RWPE2 (cell line): ENCODE measurements at regions not wholly inside any gene's neighbourhood (a gene's known extent, or its start where the extent isn't known, plus 50 kb on each side); places are given as distances from the start of the nearest gene placed in this dataset.
A peak's percentile ranks its signal among the peaks of the same experiment; 100 is the strongest.

ENCODE experiments used
- ATAC-seq: fragments of 200-7000 bp; cut with Tn5 transposase; 3 replicates; pipeline ENCODE4 v1.9.1; 2021; ENCODE audit warnings: low read depth
- DNase-seq: peaks from one replicate; pipeline ENCODE4 v3.0.0-alpha.2; 2020; ENCODE audit warnings: low spot score
- H3K27ac ChIP-seq: fragments of 450-650 bp; 2 replicates; pipeline ENCODE4 v1.5.1; 2017; ENCODE audit warnings: mild to moderate bottlenecking; ENCODE audit not compliant: poor library complexity, severe bottlenecking
- H3K27me3 ChIP-seq: fragments of 250-450 bp; sonication (Bioruptor Pico); 2 replicates; pipeline ENCODE4 v1.5.1; 2021; ENCODE audit warnings: mild to moderate bottlenecking, moderate library complexity; ENCODE audit not compliant: insufficient read depth, poor library complexity, severe bottlenecking
- H3K36me3 ChIP-seq: fragments of 250-450 bp; sonication (Bioruptor Pico); 2 replicates; pipeline ENCODE4 v1.5.1; 2020; ENCODE audit warnings: low read depth, mild to moderate bottlenecking, moderate library complexity
- H3K4me1 ChIP-seq: fragments of 250-450 bp; sonication (Bioruptor Pico); 2 replicates; pipeline ENCODE4 v1.5.1; 2021; ENCODE audit warnings: mild to moderate bottlenecking, moderate library complexity; ENCODE audit not compliant: insufficient read depth, poor library complexity, severe bottlenecking
- H3K4me3 ChIP-seq: fragments of 250-450 bp; sonication (Bioruptor Pico); 2 replicates; pipeline ENCODE4 v1.5.1; 2021; ENCODE audit warnings: mild to moderate bottlenecking, moderate library complexity; ENCODE audit not compliant: severe bottlenecking
- H3K9me3 ChIP-seq: fragments of 250-450 bp; sonication (Bioruptor Pico); 2 replicates; pipeline ENCODE4 v1.5.1; 2021; ENCODE audit warnings: mild to moderate bottlenecking, moderate library complexity; ENCODE audit not compliant: severe bottlenecking
- TF ChIP-seq, protein P1 (sequence below): fragments of 450-650 bp; IDR thresholded peaks from one replicate; pipeline ENCODE4 v1.5.1; 2017; ENCODE audit warnings: mild to moderate bottlenecking, moderate library complexity; ENCODE audit not compliant: poor library complexity, severe bottlenecking

DNA sequence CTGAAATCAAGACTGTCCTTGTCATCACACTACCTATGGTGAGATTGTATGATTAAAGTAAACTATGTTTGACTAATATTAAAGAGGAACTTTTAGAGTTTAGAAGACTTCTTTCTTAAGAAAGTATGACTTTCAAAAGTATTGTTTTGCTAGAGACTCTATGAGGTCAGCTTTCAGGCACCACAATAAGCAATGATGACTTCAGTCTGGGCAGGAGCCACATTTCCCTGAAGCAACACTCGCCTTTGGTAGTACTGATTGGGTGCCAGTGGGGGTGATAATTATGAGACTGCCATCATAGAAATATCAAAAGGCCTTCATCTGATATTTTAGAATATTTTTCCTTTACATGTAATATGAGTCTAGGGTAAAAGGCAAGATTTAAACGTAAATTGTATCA is 212.6 kb downstream of the DTHD1 start:
- no peaks in the 10 kb centered on the region for H3K36me3 ChIP-seq

DNA sequence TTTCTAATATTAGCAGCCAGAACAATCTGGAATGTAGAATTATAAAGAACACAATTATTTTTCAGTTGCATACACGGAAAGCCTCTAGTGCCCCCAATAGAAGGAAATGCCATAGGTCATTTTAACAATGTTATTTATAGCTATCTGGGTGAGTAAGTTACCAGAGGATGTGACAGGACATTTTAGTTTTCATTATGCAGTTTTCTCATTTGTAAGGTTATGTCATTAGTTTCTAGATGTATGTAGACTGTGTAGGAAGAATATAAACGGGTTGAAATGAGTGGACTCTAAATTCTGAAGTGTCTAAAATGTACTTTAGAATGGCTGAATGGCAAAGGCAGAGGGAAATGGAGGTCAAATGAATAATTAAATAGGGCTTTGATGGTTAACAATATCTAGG is 213.3 kb downstream of the DTHD1 start:
- TF ChIP-seq, protein P1, sequence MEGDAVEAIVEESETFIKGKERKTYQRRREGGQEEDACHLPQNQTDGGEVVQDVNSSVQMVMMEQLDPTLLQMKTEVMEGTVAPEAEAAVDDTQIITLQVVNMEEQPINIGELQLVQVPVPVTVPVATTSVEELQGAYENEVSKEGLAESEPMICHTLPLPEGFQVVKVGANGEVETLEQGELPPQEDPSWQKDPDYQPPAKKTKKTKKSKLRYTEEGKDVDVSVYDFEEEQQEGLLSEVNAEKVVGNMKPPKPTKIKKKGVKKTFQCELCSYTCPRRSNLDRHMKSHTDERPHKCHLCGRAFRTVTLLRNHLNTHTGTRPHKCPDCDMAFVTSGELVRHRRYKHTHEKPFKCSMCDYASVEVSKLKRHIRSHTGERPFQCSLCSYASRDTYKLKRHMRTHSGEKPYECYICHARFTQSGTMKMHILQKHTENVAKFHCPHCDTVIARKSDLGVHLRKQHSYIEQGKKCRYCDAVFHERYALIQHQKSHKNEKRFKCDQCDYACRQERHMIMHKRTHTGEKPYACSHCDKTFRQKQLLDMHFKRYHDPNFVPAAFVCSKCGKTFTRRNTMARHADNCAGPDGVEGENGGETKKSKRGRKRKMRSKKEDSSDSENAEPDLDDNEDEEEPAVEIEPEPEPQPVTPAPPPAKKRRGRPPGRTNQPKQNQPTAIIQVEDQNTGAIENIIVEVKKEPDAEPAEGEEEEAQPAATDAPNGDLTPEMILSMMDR = no peak
- H3K27me3 ChIP-seq = no peaks in the 10 kb centered on the region
- no peak overlapping the region for H3K27ac ChIP-seq
- ATAC-seq (no peak), DNase-seq (no peak)
- H3K36me3 ChIP-seq = no peaks in the 10 kb centered on the region
- no peaks in the 10 kb centered on the region for H3K4me1 ChIP-seq
- no peaks in the 10 kb centered on the region for H3K9me3 ChIP-seq
- H3K4me3 ChIP-seq = no peak overlapping the region

More for the DNA sequence above, 212.6 kb downstream of the DTHD1 start:
- H3K9me3 ChIP-seq = no peaks in the 10 kb centered on the region
- no peak overlapping the region for H3K27ac ChIP-seq
- no peaks in the 10 kb centered on the region for H3K4me1 ChIP-seq
- no peak for ATAC-seq
- no peak overlapping the region for H3K4me3 ChIP-seq
- DNase-seq = no peak
- no peaks in the 10 kb centered on the region for H3K27me3 ChIP-seq
- TF ChIP-seq, protein P1 = no peak

DNA sequence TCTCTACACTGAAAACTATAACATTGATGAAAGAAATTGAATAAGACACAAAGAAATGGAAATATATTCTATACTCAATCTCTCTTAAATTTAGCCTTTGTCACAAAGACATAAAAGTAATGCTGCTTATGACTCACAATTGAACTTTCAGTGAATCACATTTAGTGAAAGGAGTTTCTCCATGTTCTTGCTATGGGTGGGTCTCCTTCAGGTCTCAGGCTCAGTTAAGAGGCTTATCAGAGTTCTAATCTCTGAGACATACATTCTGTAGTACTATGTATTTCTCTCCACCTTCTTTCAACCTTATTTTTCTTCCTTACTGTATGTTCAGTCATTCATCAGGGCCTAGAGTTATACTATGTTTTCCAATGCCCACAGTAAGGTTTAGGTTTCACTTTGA is 220.9 kb downstream of the DTHD1 start:
- TF ChIP-seq, protein P1 = no peak
- ATAC-seq (peak; percentile 64), DNase-seq (no peak)
- H3K4me1 ChIP-seq = no peaks in the 10 kb centered on the region
- H3K9me3 ChIP-seq = no peaks in the 10 kb centered on the region
- H3K27ac ChIP-seq = no peak overlapping the region
- H3K36me3 ChIP-seq = no peaks in the 10 kb centered on the region
- H3K4me3 ChIP-seq = no peak overlapping the region
- H3K27me3 ChIP-seq = no peaks in the 10 kb centered on the region

DNA sequence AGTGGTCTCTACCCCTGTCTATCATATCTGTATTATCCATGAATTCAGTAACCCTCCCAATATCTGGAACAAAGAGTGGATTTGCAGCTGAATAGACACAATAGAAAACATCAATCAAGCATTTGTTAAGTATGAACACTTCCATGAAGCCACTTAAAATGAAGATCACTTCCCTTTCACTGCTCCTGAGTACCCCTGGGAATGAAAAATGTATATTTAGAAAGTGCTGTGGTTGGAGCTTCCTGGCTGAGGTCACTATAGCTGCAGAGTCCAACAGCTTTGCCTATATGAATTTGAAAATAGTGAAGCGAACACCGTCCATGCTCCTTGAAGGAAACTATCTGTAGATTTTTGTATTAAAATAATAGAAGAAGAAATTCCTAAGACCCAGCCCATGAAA is 227.0 kb downstream of the DTHD1 start:
- TF ChIP-seq, protein P1 = no peak
- no peak for DNase-seq
- no peaks in the 10 kb centered on the region for H3K27me3 ChIP-seq
- no peak overlapping the region for H3K27ac ChIP-seq
- ATAC-seq = no peak
- H3K36me3 ChIP-seq = no peaks in the 10 kb centered on the region
- H3K4me1 ChIP-seq = no peaks in the 10 kb centered on the region
- H3K9me3 ChIP-seq = no peaks in the 10 kb centered on the region
- no peak overlapping the region for H3K4me3 ChIP-seq

DNA sequence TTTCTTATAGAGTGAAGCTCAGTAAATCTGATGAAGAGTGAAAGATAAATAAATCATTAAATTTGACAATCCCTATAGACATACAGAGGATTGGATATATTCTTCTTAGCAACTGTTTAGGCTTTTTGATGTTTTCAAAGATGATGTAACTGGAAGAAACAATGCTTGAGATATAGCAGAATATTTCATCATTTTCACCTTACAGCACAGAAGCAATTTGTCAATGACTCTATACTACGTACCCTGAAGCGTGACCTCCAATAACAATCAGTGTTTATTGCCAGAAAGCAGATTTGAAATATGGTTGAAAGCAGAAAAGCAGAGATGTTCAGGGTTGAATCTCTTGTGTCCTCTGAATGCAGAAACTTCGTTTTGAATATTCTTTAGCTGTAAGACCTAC is 228.4 kb downstream of the DTHD1 start:
- TF ChIP-seq, protein P1 = no peak
- Histone ChIP-seq H3K27ac (no peak overlapping the region), H3K36me3 (no peaks in the 10 kb centered on the region), H3K9me3 (no peaks in the 10 kb centered on the region), H3K4me3 (no peak overlapping the region), H3K4me1 (no peaks in the 10 kb centered on the region), H3K27me3 (no peaks in the 10 kb centered on the region)
- DNase-seq (no peak), ATAC-seq (no peak)
